ENCODE measurements at regions not wholly inside any gene's neighbourhood (a gene's known extent, or its start where the extent isn't known, plus 50 kb on each side); places are given as distances from the start of the nearest gene placed in this dataset.

DNA sequence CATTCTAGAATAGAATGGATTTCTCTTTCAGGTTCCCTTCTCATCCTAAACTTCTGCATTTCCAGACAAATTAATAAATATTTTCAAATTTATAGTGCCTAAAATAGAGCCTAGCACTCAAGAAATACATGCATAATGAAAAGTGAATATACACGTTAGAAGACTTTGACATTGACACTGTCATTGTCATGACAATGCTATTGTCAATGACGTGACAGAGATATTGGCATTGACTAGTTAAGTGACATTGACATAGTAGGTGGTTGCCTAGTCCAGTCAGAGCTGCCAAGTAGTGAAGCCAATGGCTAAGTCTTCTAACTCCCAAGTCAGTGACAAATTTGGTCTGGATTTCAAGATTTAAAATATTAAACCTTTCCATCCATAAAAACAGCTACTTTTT, 410.5 kb downstream of the LMO4 start:
- BruUV-seq (replicated peaks) = no TSS peak
- Histone ChIP-seq H3K4me1 (ENCODE audit: insufficient read depth, low read length, poor library complexity, severe bottlenecking) (no peaks in the 10 kb centered on the region), H3K36me3 (ENCODE audit: insufficient read depth, low read length) (no peaks in the 10 kb centered on the region), H3K9me2 (ENCODE audit: insufficient read depth, low read length) (no peaks in the 10 kb centered on the region), H2AFZ (ENCODE audit: low read length) (no peak overlapping the region), H3K4me3 (ENCODE audit: low read depth, low read length, poor library complexity, severe bottlenecking) (no peak overlapping the region), H3K79me2 (ENCODE audit: insufficient read depth, low read depth, low read length) (no peaks in the 10 kb centered on the region), H3K9me3 (ENCODE audit: low read length) (no peaks in the 10 kb centered on the region), H4K20me1 (ENCODE audit: insufficient read depth, low read length) (no peaks in the 10 kb centered on the region), H3K27ac (ENCODE audit: low read depth, low read length, poor library complexity, severe bottlenecking) (no peak overlapping the region), H3K4me2 (ENCODE audit: low read length) (no peak overlapping the region)
- POLR2A ChIA-PET = interaction anchor here (0.6 to 1.1 kb wide), 4 partner anchors 13 to 397 kb away, joined by 3 to 4 read pairs (median 4); no protein-coding TSS in a partner anchor
- DNase-seq (ENCODE audit: low spot score) = no peak
- CTCF ChIA-PET (ENCODE audit: unreplicated experiment) = no interaction called here
- intact Hi-C loops (cut with micrococcal nuclease; ENCODE audit: unreplicated experiment) = no loop called here
- no peak for TF ChIP-seq EZH2phosphoT487 (IDR thresholded peaks at IDR 0.05; ENCODE audit: borderline replicate concordance, low read depth, low read length)
- TF ChIP-seq, protein P1, sequence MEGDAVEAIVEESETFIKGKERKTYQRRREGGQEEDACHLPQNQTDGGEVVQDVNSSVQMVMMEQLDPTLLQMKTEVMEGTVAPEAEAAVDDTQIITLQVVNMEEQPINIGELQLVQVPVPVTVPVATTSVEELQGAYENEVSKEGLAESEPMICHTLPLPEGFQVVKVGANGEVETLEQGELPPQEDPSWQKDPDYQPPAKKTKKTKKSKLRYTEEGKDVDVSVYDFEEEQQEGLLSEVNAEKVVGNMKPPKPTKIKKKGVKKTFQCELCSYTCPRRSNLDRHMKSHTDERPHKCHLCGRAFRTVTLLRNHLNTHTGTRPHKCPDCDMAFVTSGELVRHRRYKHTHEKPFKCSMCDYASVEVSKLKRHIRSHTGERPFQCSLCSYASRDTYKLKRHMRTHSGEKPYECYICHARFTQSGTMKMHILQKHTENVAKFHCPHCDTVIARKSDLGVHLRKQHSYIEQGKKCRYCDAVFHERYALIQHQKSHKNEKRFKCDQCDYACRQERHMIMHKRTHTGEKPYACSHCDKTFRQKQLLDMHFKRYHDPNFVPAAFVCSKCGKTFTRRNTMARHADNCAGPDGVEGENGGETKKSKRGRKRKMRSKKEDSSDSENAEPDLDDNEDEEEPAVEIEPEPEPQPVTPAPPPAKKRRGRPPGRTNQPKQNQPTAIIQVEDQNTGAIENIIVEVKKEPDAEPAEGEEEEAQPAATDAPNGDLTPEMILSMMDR (conservative IDR thresholded peaks at IDR 0.05; ENCODE audit: low read length) = no peak

DNA sequence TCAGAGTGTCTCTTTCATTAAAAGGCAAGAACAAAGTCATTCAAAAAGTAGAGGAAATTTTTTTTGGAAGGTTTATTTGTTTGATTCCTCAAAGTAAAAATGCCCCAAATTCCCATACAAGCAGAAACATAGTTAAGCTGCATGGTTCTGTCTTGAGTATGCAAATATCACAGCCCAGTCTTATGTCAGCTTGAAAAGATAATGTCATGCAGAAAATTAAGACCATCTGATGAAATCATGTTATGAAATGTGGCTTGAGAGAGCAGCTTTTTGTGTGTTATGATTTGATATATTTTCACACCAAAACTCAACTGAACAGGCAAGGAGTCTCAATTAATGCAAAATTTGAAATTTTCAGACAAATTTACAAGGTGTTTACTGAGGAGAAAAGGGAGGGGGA, 411.0 kb downstream of the LMO4 start:
- Histone ChIP-seq H3K27ac (ENCODE audit: low read depth, low read length, poor library complexity, severe bottlenecking) (no peak overlapping the region), H2AFZ (ENCODE audit: low read length) (no peak overlapping the region), H4K20me1 (ENCODE audit: insufficient read depth, low read length) (no peaks in the 10 kb centered on the region), H3K4me2 (ENCODE audit: low read length) (no peak overlapping the region), H3K9me3 (ENCODE audit: low read length) (no peaks in the 10 kb centered on the region), H3K4me1 (ENCODE audit: insufficient read depth, low read length, poor library complexity, severe bottlenecking) (no peaks in the 10 kb centered on the region), H3K79me2 (ENCODE audit: insufficient read depth, low read depth, low read length) (no peaks in the 10 kb centered on the region), H3K36me3 (ENCODE audit: insufficient read depth, low read length) (no peaks in the 10 kb centered on the region), H3K9me2 (ENCODE audit: insufficient read depth, low read length) (no peaks in the 10 kb centered on the region), H3K4me3 (ENCODE audit: low read depth, low read length, poor library complexity, severe bottlenecking) (no peak overlapping the region)
- intact Hi-C loops (cut with micrococcal nuclease; ENCODE audit: unreplicated experiment) = no loop called here
- ChIA-PET POLR2A (interaction anchor here (0.6 to 1.1 kb wide), 3 partner anchors 12 to 396 kb away, joined by 3 to 4 read pairs (median 3); no protein-coding TSS in a partner anchor), CTCF (ENCODE audit: unreplicated experiment) (no interaction called here)
- TF ChIP-seq, protein P1 (conservative IDR thresholded peaks at IDR 0.05; ENCODE audit: low read length) = no peak
- TF ChIP-seq EZH2phosphoT487 (IDR thresholded peaks at IDR 0.05; ENCODE audit: borderline replicate concordance, low read depth, low read length) = no peak
- BruUV-seq (replicated peaks) = no TSS peak
- no peak for DNase-seq (ENCODE audit: low spot score)

DNA sequence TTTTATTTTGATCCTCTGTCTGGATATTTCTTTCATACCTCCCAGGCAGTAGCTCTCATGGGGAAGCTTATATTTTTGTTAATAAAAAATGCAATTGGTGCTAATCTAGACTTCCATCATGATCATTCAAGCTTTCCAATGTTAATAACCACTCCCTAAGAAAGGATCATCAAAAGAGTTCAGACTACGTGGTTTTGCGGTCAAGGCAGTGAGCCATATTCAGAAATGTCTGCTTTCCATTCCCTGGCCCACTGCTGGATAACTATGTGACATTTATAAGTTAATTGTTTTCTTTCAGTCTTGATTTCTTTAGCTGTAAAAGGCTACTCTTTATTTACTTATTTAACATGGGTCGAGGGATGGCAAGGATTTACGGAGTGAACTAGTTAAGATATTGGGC, 414.6 kb downstream of the LMO4 start:
- H3K4me1 ChIP-seq (ENCODE audit: insufficient read depth, low read length, poor library complexity, severe bottlenecking) = no peaks in the 10 kb centered on the region
- H3K4me2 ChIP-seq (ENCODE audit: low read length) = no peak overlapping the region
- H4K20me1 ChIP-seq (ENCODE audit: insufficient read depth, low read length) = no peaks in the 10 kb centered on the region
- H3K9me2 ChIP-seq (ENCODE audit: insufficient read depth, low read length) = no peaks in the 10 kb centered on the region
- no TSS peak for BruUV-seq (replicated peaks)
- TF ChIP-seq, protein P1 (conservative IDR thresholded peaks at IDR 0.05; ENCODE audit: low read length) = no peak
- TF ChIP-seq EZH2phosphoT487 (IDR thresholded peaks at IDR 0.05; ENCODE audit: borderline replicate concordance, low read depth, low read length) = no peak
- H2AFZ ChIP-seq (ENCODE audit: low read length) = no peak overlapping the region
- DNase-seq (ENCODE audit: low spot score) = no peak
- H3K4me3 ChIP-seq (ENCODE audit: low read depth, low read length, poor library complexity, severe bottlenecking) = no peak overlapping the region
- no peak overlapping the region for H3K27ac ChIP-seq (ENCODE audit: low read depth, low read length, poor library complexity, severe bottlenecking)
- H3K79me2 ChIP-seq (ENCODE audit: insufficient read depth, low read depth, low read length) = no peaks in the 10 kb centered on the region
- intact Hi-C loops (cut with micrococcal nuclease; ENCODE audit: unreplicated experiment) = no loop called here
- CTCF ChIA-PET (ENCODE audit: unreplicated experiment) = no interaction called here
- H3K36me3 ChIP-seq (ENCODE audit: insufficient read depth, low read length) = no peaks in the 10 kb centered on the region
- POLR2A ChIA-PET = interaction anchor here (0.7 to 1.5 kb wide), 2 partner anchors 20 to 788 kb away, joined by 3 read pairs; no protein-coding TSS in a partner anchor
- no peaks in the 10 kb centered on the region for H3K9me3 ChIP-seq (ENCODE audit: low read length)

Measured in OCI-LY7 (cell line).